ENCODE measurements at regions not wholly inside any gene's neighbourhood (a gene's known extent, or its start where the extent isn't known, plus 50 kb on each side); places are given as distances from the start of the nearest gene placed in this dataset.

DNA sequence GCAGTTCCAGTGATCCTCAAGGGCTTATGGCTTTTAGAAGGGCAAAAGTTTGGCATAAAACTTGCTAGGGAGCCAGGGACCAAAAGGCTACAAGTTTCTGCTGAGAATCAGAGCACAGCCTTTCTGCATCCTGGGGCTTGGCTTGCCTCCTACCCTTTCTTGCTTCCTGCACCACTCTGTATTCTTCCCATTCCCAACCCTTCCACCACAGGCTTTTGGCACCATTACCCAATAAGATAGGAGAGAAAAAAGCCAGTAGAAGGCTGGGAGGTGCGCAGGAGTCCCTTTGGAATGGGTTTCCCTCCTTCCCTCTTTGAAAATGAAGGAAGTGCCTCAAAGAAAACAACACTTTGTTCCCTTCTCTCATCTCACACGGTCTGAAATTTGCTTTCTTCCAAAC, 268.6 kb downstream of the PDCD6IP start:
- Histone ChIP-seq H3K4me1 (no peaks in the 10 kb centered on the region), H3K27me3 (no peaks in the 10 kb centered on the region), H3K4me3 (no peak overlapping the region), H3K36me3 (no peaks in the 10 kb centered on the region), H3K9me3 (no peaks in the 10 kb centered on the region), H3K27ac (no peak overlapping the region)
- DNase-seq: no peak
- 23 to 54% methylated on average over 2 of the region's 2 CpGs for WGBS, 2 donors
- intact Hi-C loops (cut with DNase I): no loop called here
- TF ChIP-seq POLR2AphosphoS5 (IDR thresholded peaks at IDR 0.05) (no peak), EP300 (IDR thresholded peaks at IDR 0.05) (no peak), POLR2A (IDR thresholded peaks at IDR 0.05) (no peak)
- TF ChIP-seq, protein P1, sequence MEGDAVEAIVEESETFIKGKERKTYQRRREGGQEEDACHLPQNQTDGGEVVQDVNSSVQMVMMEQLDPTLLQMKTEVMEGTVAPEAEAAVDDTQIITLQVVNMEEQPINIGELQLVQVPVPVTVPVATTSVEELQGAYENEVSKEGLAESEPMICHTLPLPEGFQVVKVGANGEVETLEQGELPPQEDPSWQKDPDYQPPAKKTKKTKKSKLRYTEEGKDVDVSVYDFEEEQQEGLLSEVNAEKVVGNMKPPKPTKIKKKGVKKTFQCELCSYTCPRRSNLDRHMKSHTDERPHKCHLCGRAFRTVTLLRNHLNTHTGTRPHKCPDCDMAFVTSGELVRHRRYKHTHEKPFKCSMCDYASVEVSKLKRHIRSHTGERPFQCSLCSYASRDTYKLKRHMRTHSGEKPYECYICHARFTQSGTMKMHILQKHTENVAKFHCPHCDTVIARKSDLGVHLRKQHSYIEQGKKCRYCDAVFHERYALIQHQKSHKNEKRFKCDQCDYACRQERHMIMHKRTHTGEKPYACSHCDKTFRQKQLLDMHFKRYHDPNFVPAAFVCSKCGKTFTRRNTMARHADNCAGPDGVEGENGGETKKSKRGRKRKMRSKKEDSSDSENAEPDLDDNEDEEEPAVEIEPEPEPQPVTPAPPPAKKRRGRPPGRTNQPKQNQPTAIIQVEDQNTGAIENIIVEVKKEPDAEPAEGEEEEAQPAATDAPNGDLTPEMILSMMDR (IDR thresholded peaks at IDR 0.05): no peak

DNA sequence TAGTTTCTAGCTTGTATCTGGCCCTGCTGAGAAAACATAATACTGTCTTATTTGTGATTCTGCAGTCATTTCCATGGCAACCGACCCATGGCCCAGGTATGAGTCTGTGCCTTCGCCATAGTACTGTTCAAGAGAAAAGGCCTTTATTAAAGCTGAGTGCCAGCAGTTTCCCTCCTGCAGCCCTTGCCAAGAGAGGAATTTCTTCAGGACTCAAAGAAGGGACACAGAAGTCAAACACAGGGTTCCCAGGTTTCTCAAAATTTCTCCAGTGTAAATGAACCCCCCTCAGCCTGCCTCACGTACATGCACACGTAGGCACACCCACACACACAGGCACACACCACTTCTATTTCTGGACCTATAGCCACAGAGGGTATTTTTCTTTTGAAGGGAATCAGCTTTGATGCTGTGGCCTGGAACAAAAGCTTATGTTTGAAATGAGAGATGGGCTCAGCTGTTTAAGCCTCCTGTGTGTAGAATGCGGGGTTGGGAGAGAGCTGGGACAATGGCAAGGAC, 269.2 kb downstream of the PDCD6IP start:
- Histone ChIP-seq H3K4me3 (no peak overlapping the region), H3K4me1 (no peaks in the 10 kb centered on the region), H3K9me3 (no peaks in the 10 kb centered on the region), H3K36me3 (no peaks in the 10 kb centered on the region), H3K27me3 (no peaks in the 10 kb centered on the region), H3K27ac (no peak overlapping the region)
- no peak for DNase-seq
- 75 to 76% methylated on average over 5 of the region's 5 CpGs for WGBS, 2 donors
- TF ChIP-seq POLR2AphosphoS5 (IDR thresholded peaks at IDR 0.05): no peak
- TF ChIP-seq, protein P1 (IDR thresholded peaks at IDR 0.05): no peak
- TF ChIP-seq EP300 (IDR thresholded peaks at IDR 0.05): no peak
- TF ChIP-seq POLR2A (IDR thresholded peaks at IDR 0.05): no peak
- intact Hi-C loops (cut with DNase I): no loop called here

DNA sequence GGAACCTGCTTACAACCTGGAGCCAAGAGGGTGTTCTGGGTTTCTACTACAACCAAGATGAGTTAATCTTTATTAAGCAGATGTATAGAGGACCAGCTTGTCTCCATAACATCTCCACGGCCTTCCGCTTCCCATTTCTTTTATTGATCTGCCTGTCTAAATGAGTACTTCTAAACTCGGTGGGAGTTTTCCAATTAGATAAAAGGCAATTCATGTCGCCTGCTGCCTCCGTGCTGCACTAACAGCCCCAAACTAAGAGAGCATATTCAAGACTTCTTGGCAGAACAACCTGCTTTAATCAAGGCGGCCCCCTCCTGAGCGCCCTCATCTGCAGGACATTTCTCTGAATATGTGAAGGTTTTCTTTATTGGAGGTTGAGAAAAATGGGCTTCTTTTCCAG, 270.1 kb downstream of the PDCD6IP start:
- intact Hi-C loops (cut with DNase I): no loop called here
- WGBS, 2 donors: 86 to 89% methylated on average over 7 of the region's 7 CpGs
- H3K4me1 ChIP-seq: no peaks in the 10 kb centered on the region
- no peaks in the 10 kb centered on the region for H3K27me3 ChIP-seq
- TF ChIP-seq POLR2AphosphoS5 (IDR thresholded peaks at IDR 0.05) (no peak), EP300 (IDR thresholded peaks at IDR 0.05) (no peak), POLR2A (IDR thresholded peaks at IDR 0.05) (no peak)
- TF ChIP-seq, protein P1 (IDR thresholded peaks at IDR 0.05): no peak
- no peak overlapping the region for H3K4me3 ChIP-seq
- no peak for DNase-seq
- H3K9me3 ChIP-seq: no peaks in the 10 kb centered on the region
- no peaks in the 10 kb centered on the region for H3K36me3 ChIP-seq
- no peak overlapping the region for H3K27ac ChIP-seq

DNA sequence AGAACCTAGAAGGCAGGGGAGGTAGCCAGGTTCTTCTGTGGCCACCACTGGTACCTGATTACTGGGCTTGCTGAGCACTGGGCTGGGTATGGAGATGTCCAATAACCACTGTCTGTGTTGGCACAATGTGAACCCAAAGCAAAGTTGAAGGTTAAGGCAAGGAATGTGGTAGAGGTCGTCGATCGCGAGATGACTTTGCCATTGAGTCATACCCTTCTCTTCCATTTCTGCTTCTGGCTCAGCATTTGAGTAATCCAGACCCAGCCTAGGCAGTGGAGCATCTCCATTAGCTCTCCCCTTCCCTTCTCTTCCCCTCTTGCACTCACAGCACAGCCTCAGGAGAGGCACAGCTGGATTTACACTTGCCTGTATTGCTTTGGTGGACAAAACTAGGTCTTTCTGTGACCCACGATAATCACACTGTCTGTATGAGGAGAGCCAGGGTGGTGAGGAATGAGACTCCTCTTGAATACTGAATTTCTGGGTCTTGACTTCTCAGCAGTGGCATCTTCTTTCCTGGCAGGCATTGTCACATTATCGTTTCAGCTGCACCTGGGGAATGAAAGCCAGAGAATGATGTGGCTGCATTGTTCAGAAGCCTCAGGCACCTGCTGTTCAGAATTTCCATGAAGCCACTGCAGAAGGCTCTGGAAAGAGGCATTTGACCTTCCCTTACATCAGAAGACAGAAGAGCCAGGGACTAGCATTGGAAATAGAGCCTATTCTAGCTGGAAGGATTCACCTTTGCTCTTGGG, 272.6 kb downstream of the PDCD6IP start:
- no peak overlapping the region for H3K27ac ChIP-seq
- intact Hi-C loops (cut with DNase I): no loop called here

More for the DNA sequence above, 272.6 kb downstream of the PDCD6IP start:
- H3K9me3 ChIP-seq: no peaks in the 10 kb centered on the region
- WGBS, 2 donors: 84 to 87% methylated on average over 6 of the region's 6 CpGs
- no peaks in the 10 kb centered on the region for H3K36me3 ChIP-seq
- DNase-seq: no peak
- H3K4me1 ChIP-seq: no peaks in the 10 kb centered on the region
- TF ChIP-seq POLR2A (IDR thresholded peaks at IDR 0.05) (no peak), EP300 (IDR thresholded peaks at IDR 0.05) (no peak), POLR2AphosphoS5 (IDR thresholded peaks at IDR 0.05) (no peak)
- TF ChIP-seq, protein P1 (IDR thresholded peaks at IDR 0.05): no peak
- H3K27me3 ChIP-seq: no peaks in the 10 kb centered on the region
- no peak overlapping the region for H3K4me3 ChIP-seq

Data from sigmoid colon (tissue), 6 donors.